Keratinocyte (primary cell): ENCODE measurements at regions not wholly inside any gene's neighbourhood (a gene's known extent, or its start where the extent isn't known, plus 50 kb on each side); places are given as distances from the start of the nearest gene placed in this dataset.

ENCODE experiments used
- DNase-seq: peaks from one replicate; pipeline ENCODE4 v3.0.0-alpha.2; 2011; ENCODE audit warnings: low read depth, missing footprints, low spot score
- FAIRE-seq: peaks from 2 replicates; lab custom pipeline; 2011; peaks lifted over from hg19 to GRCh38; lab: Jason Lieb, UNC
- H2AFZ ChIP-seq: 2 replicates; pipeline ENCODE4 v1.6.0; 2012; ENCODE audit warnings: low read length, control low read depth, inconsistent platforms; ENCODE audit not compliant: control insufficient read depth
- H3K27ac ChIP-seq: 2 replicates; pipeline ENCODE4 v1.5.1; 2011; ENCODE audit warnings: low read length; ENCODE audit not compliant: control insufficient read depth, insufficient read depth
- H3K27me3 ChIP-seq: 3 replicates; pipeline ENCODE4 v1.6.0; 2011; ENCODE audit warnings: low read length; ENCODE audit not compliant: control insufficient read depth, insufficient read depth; ENCODE audit errors: extremely low read depth
- H3K36me3 ChIP-seq, 2 experiments: 2 replicates in 1 of 2; 3 replicates in 1 of 2; pipeline ENCODE4 v1.5.1; 2011; ENCODE audit warnings: low read length in 2 of 2, mild to moderate bottlenecking in 1 of 2; ENCODE audit not compliant: control insufficient read depth in 2 of 2, insufficient read depth in 2 of 2; ENCODE audit errors: extremely low read depth in 1 of 2
- H3K4me1 ChIP-seq: 3 replicates; pipeline ENCODE4 v1.5.1; 2011; ENCODE audit warnings: low read length; ENCODE audit not compliant: control insufficient read depth, insufficient read depth; ENCODE audit errors: extremely low read depth
- H3K4me2 ChIP-seq: 3 replicates; pipeline ENCODE4 v1.6.0; 2011; ENCODE audit warnings: low read depth, low read length; ENCODE audit not compliant: control insufficient read depth, insufficient read depth; ENCODE audit errors: extremely low read depth
- H3K4me3 ChIP-seq, 3 experiments: fragments of 200-600 bp in 1 of 3; sonication (generic) in 1 of 3; 2 replicates in 2 of 3; 3 replicates in 1 of 3; pipeline ENCODE4 v1.5.1; 2011 to 2016; ENCODE audit warnings: low read length in 3 of 3, mild to moderate bottlenecking in 3 of 3, control low read depth in 2 of 3, inconsistent platforms in 1 of 3, low read depth in 1 of 3, mixed read lengths in 1 of 3, mixed run types in 1 of 3, moderate library complexity in 1 of 3; ENCODE audit not compliant: control insufficient read depth in 2 of 3, insufficient read depth in 2 of 3; ENCODE audit errors: extremely low read depth in 1 of 3
- H3K79me2 ChIP-seq: 2 replicates; pipeline ENCODE4 v1.6.0; 2012; ENCODE audit warnings: low read length; ENCODE audit not compliant: control insufficient read depth, insufficient read depth
- H3K9ac ChIP-seq: 3 replicates; pipeline ENCODE4 v1.6.0; 2011; ENCODE audit warnings: low read length; ENCODE audit not compliant: control insufficient read depth, insufficient read depth; ENCODE audit errors: extremely low read depth
- H3K9me1 ChIP-seq: 3 replicates; pipeline ENCODE4 v1.6.0; 2011; ENCODE audit warnings: low read length; ENCODE audit not compliant: control insufficient read depth, insufficient read depth; ENCODE audit errors: extremely low read depth
- H3K9me3 ChIP-seq: 2 replicates; pipeline ENCODE4 v1.5.1; 2012; ENCODE audit warnings: low read depth, low read length; ENCODE audit not compliant: control insufficient read depth
- H4K20me1 ChIP-seq: 3 replicates; pipeline ENCODE4 v1.6.0; 2011; ENCODE audit warnings: low read length; ENCODE audit not compliant: control insufficient read depth, insufficient read depth; ENCODE audit errors: extremely low read depth
- EZH2 ChIP-seq: IDR thresholded peaks from one replicate; pipeline ENCODE4 v1.6.1; 2012; ENCODE audit warnings: inconsistent platforms, mild to moderate bottlenecking, low read length, moderate library complexity
- dilution Hi-C: fragments of 300-500 bp; cut with MboI; formaldehyde crosslinking; loops from one replicate; pipeline ENCODE4 v1.7.0; 2020; ENCODE audit warnings: low sequenced_read_pairs; ENCODE audit not compliant: extremely low pct_ligation_motif_present
- TF ChIP-seq, protein P1 (sequence below), 3 experiments: IDR thresholded peaks in 1 of 3; conservative IDR thresholded peaks in 1 of 3; optimal IDR thresholded peaks in 1 of 3; 2 replicates in 2 of 3; 3 replicates in 1 of 3; pipeline versions ENCODE3 to v1.5.1; 2011; ENCODE audit warnings: low read length in 3 of 3, mild to moderate bottlenecking in 3 of 3, moderate library complexity in 2 of 3, control low read depth in 1 of 3, inconsistent platforms in 1 of 3; ENCODE audit not compliant: insufficient read depth in 2 of 3; ENCODE audit errors: extremely low read depth in 1 of 3

GRCh38 chr2:228627510-228627909, 446.0 kb upstream of the SPHKAP start:
- Histone ChIP-seq H3K79me2 (no peaks in the 10 kb centered on the region), H3K4me1 (no peaks in the 10 kb centered on the region), H3K9me1 (no peaks in the 10 kb centered on the region), H3K27me3 (no peaks in the 10 kb centered on the region), H3K36me3 (no peaks in the 10 kb centered on the region), H3K4me3 (no peak overlapping the region), H3K9me3 (no peaks in the 10 kb centered on the region), H3K4me2 (no peak overlapping the region), H4K20me1 (no peaks in the 10 kb centered on the region), H2AFZ (no peak overlapping the region), H3K27ac (no peak overlapping the region), H3K9ac (no peak overlapping the region)
- TF ChIP-seq, protein P1, sequence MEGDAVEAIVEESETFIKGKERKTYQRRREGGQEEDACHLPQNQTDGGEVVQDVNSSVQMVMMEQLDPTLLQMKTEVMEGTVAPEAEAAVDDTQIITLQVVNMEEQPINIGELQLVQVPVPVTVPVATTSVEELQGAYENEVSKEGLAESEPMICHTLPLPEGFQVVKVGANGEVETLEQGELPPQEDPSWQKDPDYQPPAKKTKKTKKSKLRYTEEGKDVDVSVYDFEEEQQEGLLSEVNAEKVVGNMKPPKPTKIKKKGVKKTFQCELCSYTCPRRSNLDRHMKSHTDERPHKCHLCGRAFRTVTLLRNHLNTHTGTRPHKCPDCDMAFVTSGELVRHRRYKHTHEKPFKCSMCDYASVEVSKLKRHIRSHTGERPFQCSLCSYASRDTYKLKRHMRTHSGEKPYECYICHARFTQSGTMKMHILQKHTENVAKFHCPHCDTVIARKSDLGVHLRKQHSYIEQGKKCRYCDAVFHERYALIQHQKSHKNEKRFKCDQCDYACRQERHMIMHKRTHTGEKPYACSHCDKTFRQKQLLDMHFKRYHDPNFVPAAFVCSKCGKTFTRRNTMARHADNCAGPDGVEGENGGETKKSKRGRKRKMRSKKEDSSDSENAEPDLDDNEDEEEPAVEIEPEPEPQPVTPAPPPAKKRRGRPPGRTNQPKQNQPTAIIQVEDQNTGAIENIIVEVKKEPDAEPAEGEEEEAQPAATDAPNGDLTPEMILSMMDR (optimal IDR thresholded peaks at IDR 0.05 in 1 of 3, IDR thresholded peaks at IDR 0.05 in 1 of 3, conservative IDR thresholded peaks at IDR 0.05 in 1 of 3; ENCODE audit: extremely low read depth in 1 of 3, insufficient read depth in 2 of 3, low read length in 3 of 3), result no peak
- no peak for TF ChIP-seq EZH2
- FAIRE-seq (no peak), DNase-seq (no peak)
- dilution Hi-C loops, result no loop called here

DNA sequence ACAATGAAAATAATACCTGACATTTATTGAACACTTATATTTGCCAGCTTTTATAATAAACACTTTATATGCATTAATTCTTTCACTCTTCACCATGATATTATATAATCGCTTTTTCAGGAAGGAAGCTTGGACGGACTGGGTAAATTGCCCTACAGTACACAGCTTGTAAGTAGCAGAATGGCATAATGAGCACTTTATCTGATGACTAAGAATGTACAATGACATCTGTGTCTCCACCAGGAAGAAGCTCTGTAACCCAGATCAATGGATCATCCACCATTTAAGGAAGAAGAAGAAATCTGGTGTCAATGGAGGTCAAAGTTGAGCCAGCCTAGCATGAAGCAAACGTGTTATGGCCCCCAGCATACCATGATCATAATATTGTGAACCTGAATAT, 444.0 kb upstream of the SPHKAP start:
- H3K4me2 ChIP-seq, result no peak overlapping the region
- H3K27ac ChIP-seq, result no peak overlapping the region
- no peak overlapping the region for H3K4me3 ChIP-seq
- no peak overlapping the region for H3K9ac ChIP-seq
- no peak overlapping the region for H2AFZ ChIP-seq
- TF ChIP-seq, protein P1 (optimal IDR thresholded peaks at IDR 0.05 in 1 of 3, IDR thresholded peaks at IDR 0.05 in 1 of 3, conservative IDR thresholded peaks at IDR 0.05 in 1 of 3; ENCODE audit: extremely low read depth in 1 of 3, insufficient read depth in 2 of 3, low read length in 3 of 3), result no peak
- TF ChIP-seq EZH2, result no peak
- dilution Hi-C loops, result no loop called here
- no peaks in the 10 kb centered on the region for H3K9me1 ChIP-seq
- H3K36me3 ChIP-seq, result no peaks in the 10 kb centered on the region
- FAIRE-seq, result no peak
- H3K9me3 ChIP-seq, result no peaks in the 10 kb centered on the region
- no peak for DNase-seq
- H3K4me1 ChIP-seq, result no peaks in the 10 kb centered on the region
- H4K20me1 ChIP-seq, result no peaks in the 10 kb centered on the region
- H3K79me2 ChIP-seq, result no peaks in the 10 kb centered on the region
- H3K27me3 ChIP-seq, result no peaks in the 10 kb centered on the region
